ENCODE measurements at regions not wholly inside any gene's neighbourhood (a gene's known extent, or its start where the extent isn't known, plus 50 kb on each side); places are given as distances from the start of the nearest gene placed in this dataset.

DNA sequence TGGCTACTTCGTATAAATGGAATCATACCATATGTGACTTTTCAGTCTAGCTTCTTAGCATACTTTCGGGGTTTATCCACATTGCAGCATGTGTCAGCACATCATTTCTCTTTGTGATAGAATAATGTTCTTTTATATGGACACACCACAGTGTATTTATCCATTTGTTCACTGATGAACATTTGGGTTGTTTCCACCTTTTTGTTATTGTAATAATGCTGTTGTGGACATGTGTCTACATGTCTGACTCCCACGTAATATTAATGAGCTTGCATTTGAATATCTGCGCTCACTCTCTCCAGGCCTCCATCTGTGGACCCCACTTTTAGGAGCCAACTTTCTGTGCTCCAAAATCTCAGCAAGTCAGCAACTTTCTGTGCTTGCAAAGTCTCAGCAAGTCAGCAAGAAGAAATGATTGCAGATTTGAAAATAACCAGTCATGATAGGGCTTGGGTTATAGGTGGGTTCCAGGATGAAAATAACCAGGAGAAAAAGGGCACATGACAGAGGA is 53.9 kb upstream of the GALNT18 start:
- no peak for TF ChIP-seq POLR2A (IDR thresholded peaks at IDR 0.05)
- TF ChIP-seq, protein P1, sequence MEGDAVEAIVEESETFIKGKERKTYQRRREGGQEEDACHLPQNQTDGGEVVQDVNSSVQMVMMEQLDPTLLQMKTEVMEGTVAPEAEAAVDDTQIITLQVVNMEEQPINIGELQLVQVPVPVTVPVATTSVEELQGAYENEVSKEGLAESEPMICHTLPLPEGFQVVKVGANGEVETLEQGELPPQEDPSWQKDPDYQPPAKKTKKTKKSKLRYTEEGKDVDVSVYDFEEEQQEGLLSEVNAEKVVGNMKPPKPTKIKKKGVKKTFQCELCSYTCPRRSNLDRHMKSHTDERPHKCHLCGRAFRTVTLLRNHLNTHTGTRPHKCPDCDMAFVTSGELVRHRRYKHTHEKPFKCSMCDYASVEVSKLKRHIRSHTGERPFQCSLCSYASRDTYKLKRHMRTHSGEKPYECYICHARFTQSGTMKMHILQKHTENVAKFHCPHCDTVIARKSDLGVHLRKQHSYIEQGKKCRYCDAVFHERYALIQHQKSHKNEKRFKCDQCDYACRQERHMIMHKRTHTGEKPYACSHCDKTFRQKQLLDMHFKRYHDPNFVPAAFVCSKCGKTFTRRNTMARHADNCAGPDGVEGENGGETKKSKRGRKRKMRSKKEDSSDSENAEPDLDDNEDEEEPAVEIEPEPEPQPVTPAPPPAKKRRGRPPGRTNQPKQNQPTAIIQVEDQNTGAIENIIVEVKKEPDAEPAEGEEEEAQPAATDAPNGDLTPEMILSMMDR (IDR thresholded peaks at IDR 0.05), result no peak
